Right lobe of liver (tissue), 4 donors: ENCODE measurements at regions not wholly inside any gene's neighbourhood (a gene's known extent, or its start where the extent isn't known, plus 50 kb on each side); places are given as distances from the start of the nearest gene placed in this dataset.

ENCODE experiments used
- CTCF ChIP-seq, 4 donors: fragments of 200-600 bp in 3 of 4; fragments of 450-650 bp in 1 of 4; IDR thresholded peaks; one replicate each; pipeline versions ENCODE4 v1.5.1 to v1.8.0; 2016 to 2022; ENCODE audit warnings: antibody characterized with exemption in 4 of 4, mild to moderate bottlenecking in 2 of 4
- POLR2A ChIP-seq: fragments of 450-650 bp; IDR thresholded peaks from one replicate; pipeline ENCODE4 v1.6.1; 2017; ENCODE audit warnings: antibody characterized with exemption, mild to moderate bottlenecking
- donor health status: DM: no; HTN: no; CAD: no.
- donor health status: DM: no; HTN: no; CAD: no.
- donor health status: DM: no; HTN: yes; CAD: no.

- TF ChIP-seq CTCF (IDR thresholded peaks at IDR 0.05) (no peak), POLR2A (no peak)
Measured at GRCh38 chr16:6641091-6641490, 691.6 kb upstream of the RBFOX1 start.
